ENCODE measurements at regions not wholly inside any gene's neighbourhood (a gene's known extent, or its start where the extent isn't known, plus 50 kb on each side); places are given as distances from the start of the nearest gene placed in this dataset.
"Not testable (repeated sequence)": the region's sequence is repeated elsewhere in the genome, so short reads cannot be mapped to it uniquely, and the experiment has no call there.

DNA sequence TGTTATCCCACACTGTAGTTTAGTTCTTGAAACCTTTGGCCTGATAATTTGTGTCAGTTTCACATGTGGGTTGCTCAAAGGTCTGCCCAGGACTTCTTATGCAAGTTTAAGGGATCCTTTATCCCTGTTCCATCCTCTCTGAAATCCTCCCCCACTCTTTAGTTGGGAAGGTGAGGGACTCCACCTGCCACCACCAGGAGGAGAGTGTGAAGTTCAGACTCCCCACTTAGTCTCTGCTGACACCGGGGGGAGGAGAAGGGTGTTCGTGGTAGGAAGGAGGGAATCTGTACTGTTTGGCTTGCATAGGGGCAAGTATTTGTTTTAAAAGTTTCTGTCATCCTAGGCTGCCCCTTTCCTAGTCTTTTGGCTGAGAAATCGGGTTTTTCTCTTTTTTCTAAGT is 211.8 kb downstream of the PPP4R3C start:
- TF ChIP-seq CTCF (IDR thresholded peaks at IDR 0.05; ENCODE audit: control insufficient read depth, insufficient read depth, low read depth, low read length, missing control alignments): no peak
- H3K4me3 ChIP-seq (ENCODE audit: control insufficient read depth, low read depth, low read length): no peak overlapping the region
- no peak for DNase-seq (ENCODE audit: low read depth)

GRCh38 chrX:27242581-27242980 is 220.6 kb downstream of the PPP4R3C start:
- TF ChIP-seq CTCF (IDR thresholded peaks at IDR 0.05; ENCODE audit: control insufficient read depth, insufficient read depth, low read depth, low read length, missing control alignments): no peak
- no peak overlapping the region for H3K4me3 ChIP-seq (ENCODE audit: control insufficient read depth, low read depth, low read length)
- DNase-seq (ENCODE audit: low read depth): no peak

DNA sequence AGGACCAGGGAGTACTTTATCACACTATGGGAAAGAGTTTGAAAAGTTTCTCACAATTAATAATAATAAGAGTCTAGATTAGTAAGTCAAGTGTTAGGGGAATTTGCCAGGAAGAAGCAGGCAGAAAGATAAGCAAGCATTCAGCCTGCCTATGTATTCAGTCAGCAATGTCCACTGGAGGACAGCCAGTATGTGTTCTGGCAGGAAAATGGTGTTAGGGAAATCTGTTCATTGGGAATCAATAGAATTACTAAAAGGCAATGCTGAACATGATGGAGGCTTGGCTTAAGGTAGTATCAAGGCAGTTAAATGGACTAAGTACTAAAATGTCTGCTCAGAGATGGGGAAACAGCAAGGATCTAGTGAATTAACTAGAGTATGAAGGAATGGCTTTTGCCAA is 221.2 kb downstream of the PPP4R3C start:
- TF ChIP-seq CTCF (IDR thresholded peaks at IDR 0.05; ENCODE audit: control insufficient read depth, insufficient read depth, low read depth, low read length, missing control alignments): no peak
- DNase-seq (ENCODE audit: low read depth): no peak
- H3K4me3 ChIP-seq (ENCODE audit: control insufficient read depth, low read depth, low read length): no peak overlapping the region

DNA sequence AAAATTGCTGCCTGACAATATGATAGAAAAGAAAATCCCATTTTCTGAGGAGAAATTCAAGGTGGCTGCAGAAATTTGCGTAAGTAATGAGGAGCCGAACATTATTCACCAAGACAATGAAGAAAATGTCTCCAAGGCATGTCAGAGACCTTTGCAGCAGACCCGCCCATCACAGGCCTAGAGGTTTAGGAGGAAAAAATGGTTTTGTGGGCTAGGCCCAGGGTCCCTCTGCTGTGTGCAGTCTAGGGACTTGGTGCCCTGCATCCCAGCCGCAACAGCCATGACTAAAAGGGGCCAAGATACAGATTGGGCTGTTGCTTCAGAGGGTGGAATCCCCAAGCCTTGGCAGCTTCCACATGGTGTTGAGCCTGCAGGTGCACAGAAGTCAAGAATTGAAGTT is 223.1 kb downstream of the PPP4R3C start:
- not testable (repeated sequence) for H3K4me3 ChIP-seq (ENCODE audit: control insufficient read depth, low read depth, low read length); DNase-seq (ENCODE audit: low read depth)

DNA sequence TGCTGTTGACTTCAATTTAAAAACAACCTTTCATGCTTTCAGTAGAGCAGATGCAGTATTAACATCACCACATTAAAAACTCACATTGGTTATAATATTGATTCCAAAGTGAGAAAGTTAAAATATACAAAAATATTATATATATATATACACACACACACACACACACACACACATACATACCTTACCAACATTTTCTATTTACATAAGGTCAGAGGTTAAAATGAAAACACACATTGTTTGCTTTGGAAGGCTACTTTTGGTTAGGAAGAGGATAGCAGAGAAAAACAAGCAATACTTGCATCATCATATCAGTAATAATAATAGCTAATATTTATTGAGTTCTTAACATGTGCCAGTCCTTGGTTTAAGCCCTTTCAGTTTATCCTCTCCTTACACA is 226.5 kb downstream of the PPP4R3C start:
- H3K4me3 ChIP-seq (ENCODE audit: control insufficient read depth, low read depth, low read length): no peak overlapping the region
- no peak for DNase-seq (ENCODE audit: low read depth)
- TF ChIP-seq CTCF (IDR thresholded peaks at IDR 0.05; ENCODE audit: control insufficient read depth, insufficient read depth, low read depth, low read length, missing control alignments): no peak

GRCh38 chrX:27229721-27230120 is 233.4 kb downstream of the PPP4R3C start:
- DNase-seq (ENCODE audit: low read depth): no peak
- TF ChIP-seq CTCF (IDR thresholded peaks at IDR 0.05; ENCODE audit: control insufficient read depth, insufficient read depth, low read depth, low read length, missing control alignments): no peak
- H3K4me3 ChIP-seq (ENCODE audit: control insufficient read depth, low read depth, low read length): no peak overlapping the region

GRCh38 chrX:27222661-27223060 is 240.5 kb downstream of the PPP4R3C start:
- no peak overlapping the region for H3K4me3 ChIP-seq (ENCODE audit: control insufficient read depth, low read depth, low read length)
- DNase-seq (ENCODE audit: low read depth): no peak
- TF ChIP-seq CTCF (IDR thresholded peaks at IDR 0.05; ENCODE audit: control insufficient read depth, insufficient read depth, low read depth, low read length, missing control alignments): no peak
